CD1c-positive myeloid dendritic cell (primary cell): ENCODE measurements at regions not wholly inside any gene's neighbourhood (a gene's known extent, or its start where the extent isn't known, plus 50 kb on each side); places are given as distances from the start of the nearest gene placed in this dataset.

Source experiments
- DNase-seq: peaks from one replicate; pipeline ENCODE4 v3.0.0-alpha.2; 2016; ENCODE audit errors: extremely low spot score

DNA sequence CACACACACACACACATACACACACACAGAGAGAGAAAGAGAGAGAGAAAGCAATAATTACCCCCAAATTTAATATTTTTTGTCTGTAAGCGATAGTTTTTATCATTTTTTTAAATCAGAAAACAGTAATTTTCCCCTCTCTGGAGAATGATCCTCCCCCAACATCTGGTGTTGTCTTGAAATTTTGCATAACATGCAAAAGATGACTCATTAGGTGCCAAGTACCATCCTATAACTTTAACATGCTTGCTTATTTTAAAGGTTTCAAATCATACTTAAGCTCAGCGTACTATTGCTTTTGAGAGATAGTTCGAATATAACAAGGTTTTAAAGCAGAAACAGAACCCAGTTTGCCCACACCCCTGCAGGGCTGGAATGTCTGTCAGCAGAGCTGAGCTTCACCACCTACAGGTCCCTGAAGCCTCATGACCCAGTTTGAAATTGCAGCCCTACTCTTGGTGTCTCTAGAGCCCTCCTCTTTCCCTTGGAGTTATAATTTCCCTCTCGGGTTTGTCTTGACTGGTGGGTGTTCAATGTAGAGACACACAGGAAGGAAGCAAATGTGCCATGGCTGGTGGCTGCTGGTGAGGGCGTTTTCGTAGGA, 175.0 kb upstream of the HS3ST1 start:
- no peak for DNase-seq

DNA sequence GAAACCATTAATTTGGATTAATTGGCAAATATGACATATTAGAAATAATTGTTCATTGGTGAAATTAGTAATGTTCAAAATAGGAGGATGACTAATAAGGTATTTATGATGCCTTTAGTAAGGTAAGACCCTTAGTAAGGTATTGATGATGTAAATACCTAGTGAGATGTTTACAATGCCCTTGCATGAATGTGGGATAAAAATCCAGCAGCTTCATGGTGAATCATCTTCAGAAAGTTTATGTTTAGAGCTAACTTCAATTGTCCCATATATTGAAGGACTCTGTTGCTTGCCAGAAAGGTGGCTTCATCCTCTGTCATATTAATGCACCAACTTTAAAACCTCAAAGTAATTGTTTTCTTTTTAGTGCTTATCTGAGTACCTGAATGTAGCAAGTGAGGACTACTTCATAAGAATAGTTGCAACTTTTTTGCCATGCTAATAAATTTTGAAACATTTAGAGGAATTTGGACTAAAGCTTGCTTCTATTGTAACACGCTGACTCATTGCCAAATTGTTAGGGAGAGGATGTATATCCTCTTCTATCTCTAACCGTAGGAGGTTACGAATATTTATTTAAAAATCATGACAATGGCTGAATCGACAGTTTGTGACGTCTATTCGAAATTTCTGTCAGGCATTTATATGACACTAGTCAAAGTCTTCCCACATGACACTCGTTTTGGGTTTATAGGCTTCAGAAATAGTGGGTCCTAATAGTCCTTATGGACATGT, 174.1 kb upstream of the HS3ST1 start:
- DNase-seq = no peak

DNA sequence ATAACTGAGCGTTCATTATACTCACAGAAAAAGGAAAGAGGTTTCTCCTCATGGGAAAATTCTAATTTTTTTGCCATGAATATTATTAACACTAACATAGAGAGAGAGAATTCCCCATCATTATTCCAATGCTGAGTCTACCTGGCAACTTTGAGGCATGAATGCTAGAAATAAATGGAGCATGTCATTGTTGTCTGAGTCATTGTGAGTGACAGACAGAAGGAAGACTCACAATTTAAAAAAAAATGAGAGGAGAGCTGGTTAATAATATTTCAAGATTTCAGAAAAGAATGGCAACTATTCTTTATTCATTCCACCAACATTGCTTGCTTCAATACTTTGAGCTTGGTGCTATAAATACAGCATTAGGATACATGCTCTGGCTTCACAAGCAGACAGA, 170.4 kb upstream of the HS3ST1 start:
- DNase-seq = no peak

DNA sequence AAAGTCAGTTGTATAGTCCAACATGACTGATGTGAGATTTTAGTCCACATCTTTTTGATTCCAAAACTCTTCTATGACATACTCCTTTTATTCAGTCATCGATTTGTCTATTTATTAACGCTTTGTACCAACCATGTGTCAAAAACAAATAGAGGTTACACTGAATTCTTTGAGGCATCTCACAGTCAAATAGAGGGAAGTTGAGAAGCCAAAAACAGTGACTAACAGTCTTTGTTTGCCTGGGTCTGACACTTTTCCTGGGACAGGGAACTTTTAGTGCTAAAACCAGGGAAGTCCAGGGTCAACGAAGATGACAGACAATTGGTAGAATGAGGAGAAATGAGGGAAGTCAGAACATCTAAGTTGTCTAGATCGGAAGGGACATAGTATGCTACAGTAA, 169.9 kb upstream of the HS3ST1 start:
- DNase-seq = no peak

DNA sequence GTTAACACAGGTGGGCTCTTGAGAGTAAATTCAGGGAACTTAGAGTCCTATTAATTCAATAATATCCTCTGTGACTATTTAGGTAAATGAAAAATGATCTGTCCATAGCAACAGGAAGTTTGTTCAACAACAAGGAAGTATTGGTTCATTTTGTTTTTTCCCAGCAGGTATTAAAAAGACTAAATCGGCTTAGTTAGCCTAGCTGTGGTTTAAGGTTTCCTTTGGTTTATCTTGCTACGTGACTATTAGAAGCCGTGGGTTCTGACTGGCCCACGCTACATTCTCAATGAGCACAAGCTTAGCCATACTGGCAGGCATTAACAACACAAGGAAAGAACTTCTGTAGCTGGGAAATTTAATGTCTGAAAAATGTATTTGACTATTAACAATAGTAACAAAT, 168.8 kb upstream of the HS3ST1 start:
- no peak for DNase-seq

GRCh38 chr4:11596989-11597388, 168.3 kb upstream of the HS3ST1 start:
- no peak for DNase-seq

DNA sequence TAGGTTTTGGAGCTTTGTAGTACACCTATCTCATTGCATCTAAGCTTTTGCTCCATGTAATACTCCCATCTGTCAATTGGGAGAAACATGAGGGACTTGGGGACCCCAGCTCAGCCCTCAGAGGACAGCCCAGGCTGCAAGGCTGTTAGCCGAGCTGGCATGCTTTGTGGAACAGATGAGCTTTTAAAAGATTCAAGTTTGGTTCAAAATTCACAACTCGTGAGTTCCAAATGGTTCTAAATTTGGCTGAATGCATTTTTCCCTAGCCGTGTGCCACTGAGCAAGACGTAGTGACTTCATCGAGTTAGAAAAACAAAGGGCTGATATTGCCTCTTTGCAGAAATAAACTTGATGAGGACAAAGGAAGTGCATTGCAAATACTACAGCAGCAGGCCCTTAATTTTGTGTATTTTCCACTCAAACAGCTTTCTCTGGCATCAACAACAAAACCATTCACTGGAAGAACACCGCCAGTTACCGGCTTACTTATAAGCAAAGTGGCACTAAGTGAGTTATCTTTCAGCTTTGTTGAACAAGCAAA, 165.0 kb upstream of the HS3ST1 start:
- DNase-seq = no peak

DNA sequence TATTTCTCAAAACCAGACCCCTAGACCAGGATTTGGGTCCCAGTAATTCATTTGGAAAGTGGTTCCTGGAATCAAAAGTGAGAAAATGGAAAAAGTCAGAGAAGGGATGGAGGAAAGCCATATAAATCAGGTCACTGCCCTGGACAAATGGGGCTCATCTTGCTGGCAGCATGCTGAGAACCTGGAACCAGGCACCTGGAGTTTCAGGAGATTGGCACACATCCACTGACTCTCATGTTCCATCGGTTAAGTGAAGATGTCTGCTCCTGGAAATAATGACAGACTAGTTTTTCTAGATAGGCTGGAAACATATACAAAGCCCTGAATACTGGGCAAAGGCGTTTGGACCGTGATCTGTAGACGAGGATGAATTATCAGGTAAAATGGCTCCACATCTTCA, 163.6 kb upstream of the HS3ST1 start:
- no peak for DNase-seq

DNA sequence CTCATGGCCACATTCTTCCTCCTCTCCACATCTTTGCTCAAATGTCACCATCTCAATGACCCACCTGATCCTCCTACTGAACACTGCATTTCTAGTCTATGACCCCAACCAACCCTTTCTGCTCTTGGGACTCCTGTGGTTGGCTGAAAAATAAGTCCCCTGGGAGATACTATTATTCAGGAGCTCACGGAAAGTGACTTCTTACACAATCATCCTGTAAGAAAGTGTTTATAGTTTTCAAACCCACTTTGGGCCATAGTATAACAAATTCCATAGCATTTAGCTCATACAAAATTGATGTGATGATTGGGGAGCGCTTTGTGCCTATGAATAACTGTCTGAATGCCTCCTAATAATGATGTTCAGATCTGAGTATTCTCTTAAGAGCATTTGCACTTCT, 161.4 kb upstream of the HS3ST1 start:
- no peak for DNase-seq

GRCh38 chr4:11589676-11590075, 161.0 kb upstream of the HS3ST1 start:
- no peak for DNase-seq

- no peak for DNase-seq
These were observed 159.1 kb upstream of the HS3ST1 start for GRCh38 chr4:11587797-11588196.

DNA sequence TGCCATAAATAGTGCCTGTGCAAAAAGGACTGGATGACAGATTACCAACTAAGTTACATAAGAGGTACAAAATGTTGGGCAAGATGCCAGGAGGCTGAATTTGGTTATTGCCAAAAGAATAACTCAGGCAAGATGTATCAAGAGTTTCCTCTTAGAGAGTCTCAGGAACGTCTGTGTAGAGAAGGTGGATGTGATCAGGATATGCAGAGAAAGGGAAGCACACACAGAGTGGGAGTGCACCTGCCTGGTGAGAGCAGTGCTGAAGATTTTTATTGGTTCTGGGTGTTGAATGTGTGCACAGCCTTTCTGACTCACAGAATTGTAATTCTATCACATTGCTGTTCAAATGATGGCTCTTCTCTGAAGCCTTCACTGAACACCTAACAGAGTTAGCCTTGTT, 156.8 kb upstream of the HS3ST1 start:
- DNase-seq = peak; percentile 4

DNA sequence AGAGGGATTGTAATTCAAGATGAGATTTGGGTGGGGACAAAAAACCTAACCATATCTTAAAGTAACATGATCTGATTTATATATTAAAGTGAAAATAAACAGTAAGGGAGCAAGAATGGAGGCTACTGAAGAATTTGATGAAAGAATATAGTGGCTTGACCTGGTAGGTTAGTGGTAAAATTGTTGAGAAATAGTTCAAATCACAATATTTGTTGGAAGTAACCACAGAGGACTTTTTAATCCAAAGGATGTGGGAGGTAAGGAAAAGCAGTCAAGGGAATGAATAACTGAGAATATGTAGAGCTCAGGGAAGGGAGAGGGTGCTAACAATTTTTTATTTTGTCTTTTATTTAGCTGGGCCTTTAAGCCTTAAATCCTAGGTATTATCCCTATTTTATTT, 139.8 kb upstream of the HS3ST1 start:
- DNase-seq = no peak

DNA sequence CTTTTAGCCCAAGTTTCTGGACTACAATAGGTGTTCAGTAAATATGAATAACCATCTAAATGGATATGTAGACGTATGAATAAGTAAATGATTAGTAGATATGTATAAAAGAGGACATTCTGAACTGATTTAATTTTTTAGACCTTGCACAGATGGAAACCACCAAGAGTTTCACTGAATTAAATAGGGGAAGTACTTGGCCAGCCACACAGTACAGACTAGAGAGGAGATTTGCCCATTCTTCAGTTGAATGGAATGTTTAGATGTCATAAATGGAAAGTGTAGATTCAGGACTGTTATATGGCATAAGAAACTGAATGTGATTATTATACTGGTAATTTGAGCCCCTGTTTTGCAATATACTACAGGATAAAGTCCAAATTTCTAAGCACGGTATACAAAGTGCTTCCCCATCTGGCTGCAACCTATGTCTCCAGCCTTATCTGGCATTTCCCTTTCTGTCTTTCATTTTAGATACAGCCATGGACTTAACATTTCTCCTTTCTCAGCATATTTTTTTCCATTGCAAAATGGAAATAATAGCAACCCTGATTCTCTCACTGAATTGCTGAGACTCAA, 137.8 kb upstream of the HS3ST1 start:
- DNase-seq = no peak

DNA sequence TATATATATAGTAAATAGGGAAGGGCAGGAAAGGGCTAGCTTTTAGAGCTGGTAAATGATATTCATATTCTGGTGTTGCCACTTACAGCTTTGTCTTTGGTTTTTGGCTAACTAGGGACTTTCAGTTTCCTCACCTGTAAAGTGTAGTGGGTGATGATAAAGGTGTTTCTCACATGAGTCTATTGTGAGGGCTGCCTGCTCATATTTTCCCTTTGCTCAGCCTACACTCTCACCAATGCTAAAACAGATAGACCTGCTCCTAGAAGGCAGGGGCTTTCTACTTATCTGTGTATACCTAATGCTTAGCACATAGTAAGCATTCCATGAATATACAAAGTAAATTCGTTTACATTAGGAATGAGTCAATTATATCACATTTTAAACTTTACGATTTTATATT, 137.2 kb upstream of the HS3ST1 start:
- no peak for DNase-seq

DNA sequence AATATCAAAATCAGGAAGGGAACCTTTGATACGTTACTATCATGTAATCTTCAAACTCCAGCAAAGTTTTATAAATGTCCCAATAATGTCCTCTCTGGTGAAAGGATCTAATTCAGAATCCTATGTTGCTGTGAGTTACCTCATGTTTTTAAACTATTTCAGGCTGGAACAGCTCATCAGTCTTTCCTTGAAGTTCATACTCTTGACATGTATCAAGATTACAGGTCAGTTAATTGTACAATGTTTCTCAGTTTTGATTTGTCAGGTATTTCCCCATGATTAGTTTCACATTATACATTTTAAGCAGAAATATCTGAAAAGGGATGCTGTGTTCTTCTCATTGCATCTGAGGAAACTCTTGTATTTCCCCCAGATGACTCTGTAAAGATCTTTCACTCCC, 136.5 kb upstream of the HS3ST1 start:
- DNase-seq = no peak

DNA sequence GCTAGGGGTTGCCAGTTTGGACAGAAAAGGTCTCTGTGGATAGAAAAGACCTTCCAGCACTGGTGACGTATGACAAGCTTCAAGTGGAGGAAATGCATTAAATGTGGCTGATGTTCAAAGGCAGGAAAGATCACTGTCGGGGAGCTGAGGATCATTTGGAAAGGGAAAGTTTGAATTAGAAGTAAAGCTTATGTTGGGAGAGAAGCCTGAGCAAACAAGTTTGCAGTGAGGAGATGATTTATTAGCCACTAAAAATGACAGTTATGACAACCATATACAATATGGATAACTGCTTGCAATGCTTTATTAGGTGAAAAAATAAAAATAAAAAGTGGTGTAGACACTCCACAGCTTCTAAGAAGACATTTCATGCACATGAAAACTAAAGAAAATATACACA, 135.3 kb upstream of the HS3ST1 start:
- no peak for DNase-seq

DNA sequence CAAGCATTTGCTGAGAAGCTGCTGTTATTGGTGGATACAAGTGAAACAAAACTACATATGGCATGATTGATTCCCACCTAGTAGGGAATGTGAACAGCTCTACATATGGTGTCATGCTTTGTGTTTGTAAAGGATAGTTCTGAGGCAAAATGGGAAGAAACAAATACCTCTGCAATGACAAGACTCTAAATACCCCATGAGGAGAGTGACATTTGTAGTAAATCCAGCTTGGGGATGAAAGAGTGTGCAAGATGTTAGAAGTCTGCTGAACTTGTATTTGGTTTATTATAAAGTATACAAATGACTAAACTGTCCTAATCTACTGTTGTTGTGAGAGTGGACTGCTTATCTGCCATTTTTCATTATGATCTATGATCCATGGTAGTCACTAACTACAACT, 120.8 kb upstream of the HS3ST1 start:
- DNase-seq = no peak

DNA sequence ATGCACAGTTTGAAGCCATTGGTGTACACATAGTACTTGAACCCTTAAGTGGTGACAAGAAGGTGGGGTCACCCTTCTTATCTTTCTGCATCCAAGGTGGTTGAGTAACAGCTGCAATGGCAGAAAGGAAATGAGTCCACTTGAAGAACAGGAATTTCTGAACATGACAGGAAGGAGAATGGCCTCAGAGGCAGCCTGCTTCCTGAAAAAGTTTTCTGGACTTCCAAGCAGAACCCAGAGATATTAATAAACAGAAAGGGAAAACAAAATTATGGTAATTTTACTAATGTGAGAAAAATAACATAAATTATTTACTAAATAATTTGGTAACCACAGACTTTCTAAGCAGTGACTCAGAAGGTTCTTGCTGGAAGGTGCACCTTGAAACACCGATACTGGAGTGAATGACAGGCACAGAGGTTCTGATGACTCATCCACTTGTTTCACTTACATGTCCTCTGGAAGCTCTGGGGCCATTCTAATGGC, 119.9 kb upstream of the HS3ST1 start:
- no peak for DNase-seq

DNA sequence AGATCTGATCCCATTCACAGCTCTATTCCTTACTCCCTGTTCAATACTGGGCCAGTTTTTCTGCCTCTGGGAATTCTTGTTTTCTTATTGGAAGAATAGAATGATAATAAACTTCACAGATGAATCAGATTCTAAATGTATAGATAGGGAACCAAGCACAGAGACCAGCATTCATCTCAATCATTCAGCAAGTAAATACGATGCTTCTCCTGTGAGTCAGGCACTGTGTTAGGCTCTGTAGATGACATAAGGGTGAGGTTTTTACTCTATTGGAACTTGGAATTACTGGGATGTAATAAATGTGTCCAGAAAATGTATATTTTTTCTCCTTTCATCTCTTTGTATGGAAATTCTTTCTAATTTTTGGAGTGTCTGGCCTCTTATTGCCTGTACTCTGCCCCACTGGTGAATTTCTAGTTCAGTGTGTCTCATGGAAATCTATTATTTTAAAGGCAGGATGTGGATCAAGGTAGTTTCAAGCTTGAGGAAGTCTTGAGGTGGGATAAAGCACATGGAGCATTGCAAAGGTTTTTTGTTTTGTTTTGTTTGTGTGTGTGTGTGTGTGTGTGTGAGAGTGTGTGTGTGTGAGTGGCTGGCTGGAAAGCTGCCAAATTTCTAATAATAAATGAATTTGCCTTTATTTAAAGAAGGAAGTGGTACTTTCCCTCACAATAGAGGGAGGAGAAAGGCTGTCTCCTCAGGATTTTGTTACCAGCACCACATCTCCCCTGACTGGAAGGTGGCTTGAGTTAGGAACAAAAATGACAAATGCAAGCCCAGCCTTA, 117.9 kb upstream of the HS3ST1 start:
- peak; percentile 29 for DNase-seq

- DNase-seq = no peak
These were observed 117.0 kb upstream of the HS3ST1 start for GRCh38 chr4:11545651-11546050.

- no peak for DNase-seq
These were observed 115.5 kb upstream of the HS3ST1 start for GRCh38 chr4:11544211-11544610.
